SK-N-SH (cell line): ENCODE measurements at regions not wholly inside any gene's neighbourhood (a gene's known extent, or its start where the extent isn't known, plus 50 kb on each side); places are given as distances from the start of the nearest gene placed in this dataset.

Experiments used
- CTCF ChIA-PET: fragments of 300-600, 350-600 bp; formaldehyde crosslinking; extraction: SDS; loops from one replicate; lab custom pipeline; 2021; lab: Yijun Ruan, JAX
- POLR2A ChIA-PET: fragments of 350-600 bp; sonication (Branson Sonifier 250); formaldehyde crosslinking; extraction: SDS; loops from one replicate; lab custom pipeline; 2020; ENCODE audit warnings: antibody characterized with exemption, inconsistent platforms; lab: Yijun Ruan, JAX
- DNase-seq: peaks from one replicate; pipeline ENCODE4 v3.0.0; 2012
- H2AFZ ChIP-seq: fragments of 200-600 bp; sonication (generic); 2 replicates; pipeline ENCODE4 v1.8.1; 2016; ENCODE audit warnings: antibody characterized with exemption, mild to moderate bottlenecking, low read depth
- H3F3A ChIP-seq: fragments of 200-600 bp; sonication (generic); replicated peaks from 2 replicates; pipeline ENCODE3; 2016; ENCODE audit warnings: antibody characterized with exemption, mild to moderate bottlenecking; ENCODE audit not compliant: insufficient read depth
- H3K27ac ChIP-seq, 2 experiments: fragments of 200-500 bp in 1 of 2; fragments of 200-600 bp in 1 of 2; sonication (Bioruptor generic) in 1 of 2; sonication (generic), shearing (Covaris generic) in 1 of 2; 2 replicates each; pipeline versions ENCODE4 v1.5.1 to v1.6.1; 2014 to 2016; ENCODE audit warnings: low read depth in 2 of 2, inconsistent platforms in 1 of 2, low read length in 1 of 2, mild to moderate bottlenecking in 1 of 2, mixed read lengths in 1 of 2
- H3K27me3 ChIP-seq: fragments of 200-600 bp; sonication (generic), shearing (Covaris generic); 2 replicates; pipeline ENCODE4 v1.6.1; 2016; ENCODE audit warnings: mixed run types; ENCODE audit not compliant: insufficient read depth
- H3K36me3 ChIP-seq, 2 experiments: fragments of 200-500 bp in 1 of 2; fragments of 200-600 bp in 1 of 2; sonication (Bioruptor generic) in 1 of 2; sonication (generic) in 1 of 2; replicated peaks in 1 of 2; 2 replicates each; pipeline versions ENCODE3 to v1.5.1; 2014 to 2016; ENCODE audit warnings: low read length in 1 of 2, mild to moderate bottlenecking in 1 of 2; ENCODE audit not compliant: insufficient read depth in 2 of 2, control insufficient read depth in 1 of 2
- H3K4me1 ChIP-seq, 2 experiments: fragments of 200-500 bp in 1 of 2; fragments of 200-600 bp in 1 of 2; sonication (Bioruptor generic) in 1 of 2; sonication (generic), shearing (Covaris generic) in 1 of 2; 2 replicates each; pipeline versions ENCODE4 v1.5.1 to v1.6.1; 2014 to 2016; ENCODE audit warnings: low read depth in 1 of 2, low read length in 1 of 2, mixed run types in 1 of 2; ENCODE audit not compliant: insufficient read depth in 2 of 2, control insufficient read depth in 1 of 2
- H3K4me2 ChIP-seq: fragments of 200-600 bp; sonication (generic), shearing (Covaris generic); 2 replicates; pipeline ENCODE4 v1.6.1; 2017; ENCODE audit warnings: mixed run types
- H3K4me3 ChIP-seq, 2 experiments: fragments of 200-500 bp in 1 of 2; fragments of 200-600 bp in 1 of 2; sonication (Bioruptor generic) in 1 of 2; sonication (generic), shearing (Covaris generic) in 1 of 2; 2 replicates each; pipeline versions ENCODE4 v1.5.1 to v1.8.1; 2014 to 2016; ENCODE audit warnings: low read depth in 2 of 2, inconsistent platforms in 1 of 2, low read length in 1 of 2, mild to moderate bottlenecking in 1 of 2, mixed read lengths in 1 of 2, moderate library complexity in 1 of 2
- H3K79me2 ChIP-seq: fragments of 200-600 bp; sonication (generic); 2 replicates; pipeline ENCODE4 v1.8.1; 2017; ENCODE audit warnings: mild to moderate bottlenecking; ENCODE audit not compliant: insufficient read depth
- H3K9ac ChIP-seq: fragments of 200-600 bp; sonication (generic); 2 replicates; pipeline ENCODE4 v1.6.1; 2017; ENCODE audit warnings: mixed run types
- H3K9me2 ChIP-seq: fragments of 200-600 bp; sonication (generic); 2 replicates; pipeline ENCODE4 v1.6.1; 2017; ENCODE audit warnings: mixed run types
- H3K9me3 ChIP-seq: fragments of 200-600 bp; sonication (generic); 2 replicates; pipeline ENCODE4 v1.6.1; 2017; ENCODE audit warnings: mixed run types, mild to moderate bottlenecking, moderate library complexity
- H4K20me1 ChIP-seq: fragments of 200-600 bp; sonication (generic); 2 replicates; pipeline ENCODE4 v1.6.1; 2017; ENCODE audit warnings: mild to moderate bottlenecking, mixed run types; ENCODE audit not compliant: insufficient read depth
- CHD2 ChIP-seq: fragments of 150-350 bp; IDR thresholded peaks from 2 replicates; pipeline ENCODE4 v1.6.1; 2018; ENCODE audit warnings: low read length; ENCODE audit not compliant: partially characterized antibody
- CTCF ChIP-seq: fragments of 200-600 bp; sonication (generic); IDR thresholded peaks from 2 replicates; pipeline ENCODE4 v1.6.1; 2017; ENCODE audit warnings: antibody characterized with exemption, mild to moderate bottlenecking, moderate library complexity
- EZH2phosphoT487 ChIP-seq: fragments of 200-600 bp; sonication (generic); IDR thresholded peaks from 2 replicates; pipeline ENCODE4 v1.6.1; 2017; ENCODE audit warnings: low read depth, mixed run types, mild to moderate bottlenecking, antibody characterized with exemption, moderate library complexity, borderline replicate concordance
- FOSL2 ChIP-seq: IDR thresholded peaks from 2 replicates; pipeline ENCODE4 v1.4.0; 2012; ENCODE audit warnings: low read depth, mild to moderate bottlenecking, moderate library complexity, borderline replicate concordance
- FOXJ3 ChIP-seq: sonication (generic); formaldehyde crosslinking; IDR thresholded peaks from 2 replicates; pipeline ENCODE4 v1.5.1; 2020; ENCODE audit warnings: mild to moderate bottlenecking, missing genetic modification reagents
- JUND ChIP-seq: IDR thresholded peaks from 2 replicates; pipeline ENCODE4 v1.4.0; 2012
- MXI1 ChIP-seq: IDR thresholded peaks from 2 replicates; pipeline ENCODE4 v1.6.1; 2012; ENCODE audit warnings: mild to moderate bottlenecking, low read depth, low read length, improper control_type of control experiment
- RAD21 ChIP-seq: IDR thresholded peaks from 2 replicates; pipeline ENCODE4 v1.6.1; 2012; ENCODE audit warnings: mild to moderate bottlenecking, low read length
- REST ChIP-seq: IDR thresholded peaks from 2 replicates; pipeline ENCODE4 v1.6.1; 2012; ENCODE audit warnings: mild to moderate bottlenecking, low read depth, low read length, moderate library complexity
- RXRA ChIP-seq: IDR thresholded peaks from 2 replicates; pipeline ENCODE4 v1.4.0; 2012; ENCODE audit warnings: low read depth, mild to moderate bottlenecking, borderline replicate concordance
- SIN3A ChIP-seq: IDR thresholded peaks from 2 replicates; pipeline ENCODE4 v1.6.1; 2012; ENCODE audit warnings: low read depth, mild to moderate bottlenecking, low read length, moderate library complexity, borderline replicate concordance
- SMC3 ChIP-seq: IDR thresholded peaks from 2 replicates; pipeline ENCODE4 v1.6.1; 2012; ENCODE audit warnings: low read depth, low read length, improper control_type of control experiment
- TEAD4 ChIP-seq: IDR thresholded peaks from 2 replicates; pipeline ENCODE4 v1.4.0; 2012; ENCODE audit warnings: mild to moderate bottlenecking, borderline replicate concordance; ENCODE audit not compliant: insufficient read depth
- USF2 ChIP-seq: fragments of 150-350 bp; IDR thresholded peaks from 2 replicates; pipeline ENCODE4 v1.6.1; 2017; ENCODE audit warnings: antibody characterized with exemption, low read length, low read depth, borderline replicate concordance
- WGBS: methylation state at CpG from one replicate; pipeline ENCODE4 v1.1.6; 2017; ENCODE audit warnings: low lambda C conversion rate; 5-methylcytosine and 5-hydroxymethylcytosine counted together

GRCh38 chr5:111839438-111839837 lies 82.4 kb upstream of the NREP start:
- Histone ChIP-seq H3K4me1 (no peaks in the 10 kb centered on the region), H3K4me2 (no peak overlapping the region), H3K27me3 (no peaks in the 10 kb centered on the region), H3K4me3 (no peak overlapping the region), H3K79me2 (no peaks in the 10 kb centered on the region; the same call in 1 of the 2 replicates), H3K36me3 (no peaks in the 10 kb centered on the region), H3F3A (no peaks in the 10 kb centered on the region), H3K9ac (no peak overlapping the region), H3K9me2 (no peaks in the 10 kb centered on the region), H3K27ac (no peak overlapping the region), H4K20me1 (no peaks in the 10 kb centered on the region), H2AFZ (no peak overlapping the region), H3K9me3 (no peaks in the 10 kb centered on the region)
- 75% methylated on average over 3 of the region's 3 CpGs for WGBS
- TF ChIP-seq RAD21 (no peak), SMC3 (no peak), CTCF (no peak), EZH2phosphoT487 (no peak), FOXJ3 (CRISPR knock-in tag) (no peak), USF2 (no peak), TEAD4 (no peak), FOSL2 (no peak), SIN3A (no peak), RXRA (no peak), MXI1 (no peak), REST (no peak), JUND (no peak), CHD2 (no peak)
- no peak for DNase-seq
- ChIA-PET POLR2A (no interaction called here), CTCF (interaction anchor here (1.2 kb wide), 1 partner anchor 43 kb away, joined by 3 read pairs; no protein-coding TSS in a partner anchor)
